ENCODE measurements at regions not wholly inside any gene's neighbourhood (a gene's known extent, or its start where the extent isn't known, plus 50 kb on each side); places are given as distances from the start of the nearest gene placed in this dataset.
A peak's percentile ranks its signal among the peaks of the same experiment; 100 is the strongest.

- H3K27ac ChIP-seq (ENCODE audit: low read depth, low read length), result no peak overlapping the region
- peak in 2 of 5 donors; percentile 2 to 6 for DNase-seq
- Mint-ChIP-seq H3K27me3 (peaks cover 11 to 16% of the 10 kb centered on the region in 2 donors), H3K9me3 (peaks cover 2 to 19% (median 9%) of the 10 kb centered on the region in 8 donors), H3K36me3 (no peaks in the 10 kb centered on the region), H3K27ac (peak overlapping the region in 1 of 7 donors; percentile 1), H3K4me1 (no peaks in the 10 kb centered on the region), H3K4me3 (no peak overlapping the region)
- POLR2A ChIA-PET (ENCODE audit: partially characterized antibody), result no interaction called here
- no peaks in the 10 kb centered on the region for H3K27me3 ChIP-seq (ENCODE audit: insufficient read depth, low read length)
- H3K4me1 ChIP-seq (ENCODE audit: insufficient read depth, low read length), result no peaks in the 10 kb centered on the region
- H3K4me3 ChIP-seq (ENCODE audit: low read length in 2 of 2), result no peak overlapping the region
- intact Hi-C loops (cut with micrococcal nuclease), result loop anchor here (2.0 kb wide), 1 partner anchor 70 kb away; no protein-coding TSS in a partner anchor
- no peaks in the 10 kb centered on the region for H3K9me3 ChIP-seq (ENCODE audit: control insufficient read depth in 1 of 2, low read length in 2 of 2)
- CTCF ChIA-PET (ENCODE audit: partially characterized antibody), result interaction anchor here (0.6 to 2.4 kb wide), 3 partner anchors 72 to 610 kb away, joined by 3 to 20 read pairs (median 3); no protein-coding TSS in a partner anchor
- no peaks in the 10 kb centered on the region for H3K36me3 ChIP-seq (ENCODE audit: insufficient read depth, low read length)
Measured at GRCh38 chr1:112298558-112298957, 97.5 kb upstream of the CTTNBP2NL start.

- Mint-ChIP-seq H3K9me3 (peaks cover 0 to under 1% (median 0%) of the 10 kb centered on the region in 8 donors), H3K27me3 (peaks cover 16 to 19% of the 10 kb centered on the region in 2 donors), H3K4me3 (no peak overlapping the region), H3K4me1 (no peaks in the 10 kb centered on the region), H3K27ac (no peak overlapping the region), H3K36me3 (no peaks in the 10 kb centered on the region)
- no peak overlapping the region for H3K4me3 ChIP-seq (ENCODE audit: low read length in 2 of 2)
- no peak for DNase-seq
- no peaks in the 10 kb centered on the region for H3K36me3 ChIP-seq (ENCODE audit: insufficient read depth, low read length)
- H3K27me3 ChIP-seq (ENCODE audit: insufficient read depth, low read length), result no peaks in the 10 kb centered on the region
- no peak overlapping the region for H3K27ac ChIP-seq (ENCODE audit: low read depth, low read length)
- H3K9me3 ChIP-seq (ENCODE audit: control insufficient read depth in 1 of 2, low read length in 2 of 2), result no peaks in the 10 kb centered on the region
- intact Hi-C loops (cut with micrococcal nuclease), result no loop called here
- ChIA-PET CTCF (ENCODE audit: partially characterized antibody) (no interaction called here), POLR2A (ENCODE audit: partially characterized antibody) (no interaction called here)
- no peaks in the 10 kb centered on the region for H3K4me1 ChIP-seq (ENCODE audit: insufficient read depth, low read length)
Measured at GRCh38 chr1:112304126-112304525, 91.9 kb upstream of the CTTNBP2NL start.

- no peak overlapping the region for H3K27ac Mint-ChIP-seq
- no peak overlapping the region for H3K4me3 ChIP-seq (ENCODE audit: low read length in 2 of 2)
- no peak for DNase-seq
- H3K27me3 Mint-ChIP-seq, result peaks cover 16 to 18% of the 10 kb centered on the region in 2 donors
- ChIA-PET POLR2A (ENCODE audit: partially characterized antibody) (no interaction called here), CTCF (ENCODE audit: partially characterized antibody) (no interaction called here)
- H3K4me1 ChIP-seq (ENCODE audit: insufficient read depth, low read length), result no peaks in the 10 kb centered on the region
- intact Hi-C loops (cut with micrococcal nuclease), result no loop called here
- no peak overlapping the region for H3K27ac ChIP-seq (ENCODE audit: low read depth, low read length)
- no peaks in the 10 kb centered on the region for H3K36me3 Mint-ChIP-seq
- no peaks in the 10 kb centered on the region for H3K4me1 Mint-ChIP-seq
- no peaks in the 10 kb centered on the region for H3K9me3 Mint-ChIP-seq
- H3K4me3 Mint-ChIP-seq, result no peak overlapping the region
- no peaks in the 10 kb centered on the region for H3K9me3 ChIP-seq (ENCODE audit: control insufficient read depth in 1 of 2, low read length in 2 of 2)
- no peaks in the 10 kb centered on the region for H3K36me3 ChIP-seq (ENCODE audit: insufficient read depth, low read length)
- H3K27me3 ChIP-seq (ENCODE audit: insufficient read depth, low read length), result no peaks in the 10 kb centered on the region
Measured at GRCh38 chr1:112304612-112305011, 91.4 kb upstream of the CTTNBP2NL start.

GRCh38 chr1:112307930-112308591 is 88.0 kb upstream of the CTTNBP2NL start:
- Mint-ChIP-seq H3K4me3 (no peak overlapping the region), H3K27me3 (peaks cover 9 to 26% of the 10 kb centered on the region in 2 donors), H3K27ac (no peak overlapping the region), H3K9me3 (no peaks in the 10 kb centered on the region), H3K4me1 (no peaks in the 10 kb centered on the region), H3K36me3 (no peaks in the 10 kb centered on the region)
- Histone ChIP-seq H3K36me3 (ENCODE audit: insufficient read depth, low read length) (no peaks in the 10 kb centered on the region), H3K27me3 (ENCODE audit: insufficient read depth, low read length) (no peaks in the 10 kb centered on the region), H3K4me1 (ENCODE audit: insufficient read depth, low read length) (no peaks in the 10 kb centered on the region), H3K9me3 (ENCODE audit: control insufficient read depth in 1 of 2, low read length in 2 of 2) (no peaks in the 10 kb centered on the region), H3K27ac (ENCODE audit: low read depth, low read length) (no peak overlapping the region), H3K4me3 (ENCODE audit: low read length in 2 of 2) (no peak overlapping the region)
- ChIA-PET POLR2A (ENCODE audit: partially characterized antibody) (no interaction called here), CTCF (ENCODE audit: partially characterized antibody) (interaction anchor here (1.1 kb wide), 1 partner anchor 61 kb away, joined by 3 read pairs; no protein-coding TSS in a partner anchor)
- no peak for DNase-seq
- intact Hi-C loops (cut with micrococcal nuclease), result no loop called here

GRCh38 chr1:112308716-112309115 is 87.3 kb upstream of the CTTNBP2NL start:
- H3K4me1 Mint-ChIP-seq, result no peaks in the 10 kb centered on the region
- H3K9me3 ChIP-seq (ENCODE audit: control insufficient read depth in 1 of 2, low read length in 2 of 2), result no peaks in the 10 kb centered on the region
- no peaks in the 10 kb centered on the region for H3K9me3 Mint-ChIP-seq
- H3K4me3 ChIP-seq (ENCODE audit: low read length in 2 of 2), result no peak overlapping the region
- no peak for DNase-seq
- POLR2A ChIA-PET (ENCODE audit: partially characterized antibody), result no interaction called here
- no peak overlapping the region for H3K4me3 Mint-ChIP-seq
- intact Hi-C loops (cut with micrococcal nuclease), result no loop called here
- H3K27me3 Mint-ChIP-seq, result peaks cover 8 to 26% of the 10 kb centered on the region in 2 donors
- no peaks in the 10 kb centered on the region for H3K27me3 ChIP-seq (ENCODE audit: insufficient read depth, low read length)
- CTCF ChIA-PET (ENCODE audit: partially characterized antibody), result interaction anchor here (1.1 kb wide), 1 partner anchor 61 kb away, joined by 3 read pairs; no protein-coding TSS in a partner anchor
- H3K4me1 ChIP-seq (ENCODE audit: insufficient read depth, low read length), result no peaks in the 10 kb centered on the region
- H3K36me3 Mint-ChIP-seq, result no peaks in the 10 kb centered on the region
- H3K27ac ChIP-seq (ENCODE audit: low read depth, low read length), result no peak overlapping the region
- H3K36me3 ChIP-seq (ENCODE audit: insufficient read depth, low read length), result no peaks in the 10 kb centered on the region
- no peak overlapping the region for H3K27ac Mint-ChIP-seq

- Histone ChIP-seq H3K4me3 (ENCODE audit: low read length in 2 of 2) (no peak overlapping the region), H3K4me1 (ENCODE audit: insufficient read depth, low read length) (no peaks in the 10 kb centered on the region), H3K36me3 (ENCODE audit: insufficient read depth, low read length) (no peaks in the 10 kb centered on the region), H3K27me3 (ENCODE audit: insufficient read depth, low read length) (no peaks in the 10 kb centered on the region), H3K27ac (ENCODE audit: low read depth, low read length) (no peak overlapping the region), H3K9me3 (ENCODE audit: control insufficient read depth in 1 of 2, low read length in 2 of 2) (no peaks in the 10 kb centered on the region)
- no peak overlapping the region for H3K4me3 Mint-ChIP-seq
- H3K27me3 Mint-ChIP-seq, result peaks cover 8 to 25% of the 10 kb centered on the region in 2 donors
- POLR2A ChIA-PET (ENCODE audit: partially characterized antibody), result no interaction called here
- intact Hi-C loops (cut with micrococcal nuclease), result no loop called here
- no peak overlapping the region for H3K27ac Mint-ChIP-seq
- DNase-seq, result no peak
- no peaks in the 10 kb centered on the region for H3K36me3 Mint-ChIP-seq
- H3K4me1 Mint-ChIP-seq, result no peaks in the 10 kb centered on the region
- CTCF ChIA-PET (ENCODE audit: partially characterized antibody), result no interaction called here
- H3K9me3 Mint-ChIP-seq, result no peaks in the 10 kb centered on the region
Measured at GRCh38 chr1:112309499-112309898, 86.5 kb upstream of the CTTNBP2NL start.

- H3K27me3 ChIP-seq (ENCODE audit: insufficient read depth, low read length), result no peaks in the 10 kb centered on the region
- no peaks in the 10 kb centered on the region for H3K9me3 Mint-ChIP-seq
- no peaks in the 10 kb centered on the region for H3K36me3 Mint-ChIP-seq
- no peak overlapping the region for H3K27ac Mint-ChIP-seq
- no peak overlapping the region for H3K27ac ChIP-seq (ENCODE audit: low read depth, low read length)
- intact Hi-C loops (cut with micrococcal nuclease), result no loop called here
- DNase-seq, result no peak
- ChIA-PET POLR2A (ENCODE audit: partially characterized antibody) (no interaction called here), CTCF (ENCODE audit: partially characterized antibody) (no interaction called here)
- no peak overlapping the region for H3K4me3 ChIP-seq (ENCODE audit: low read length in 2 of 2)
- H3K9me3 ChIP-seq (ENCODE audit: control insufficient read depth in 1 of 2, low read length in 2 of 2), result no peaks in the 10 kb centered on the region
- no peak overlapping the region for H3K4me3 Mint-ChIP-seq
- H3K4me1 ChIP-seq (ENCODE audit: insufficient read depth, low read length), result no peaks in the 10 kb centered on the region
- peaks cover 8 to 17% of the 10 kb centered on the region in 2 donors for H3K27me3 Mint-ChIP-seq
- H3K36me3 ChIP-seq (ENCODE audit: insufficient read depth, low read length), result no peaks in the 10 kb centered on the region
- H3K4me1 Mint-ChIP-seq, result no peaks in the 10 kb centered on the region
Measured at GRCh38 chr1:112312315-112312714, 83.7 kb upstream of the CTTNBP2NL start.
